GM12872 (cell line): ENCODE measurements at regions not wholly inside any gene's neighbourhood (a gene's known extent, or its start where the extent isn't known, plus 50 kb on each side); places are given as distances from the start of the nearest gene placed in this dataset.

ENCODE experiments used
- CTCF ChIP-seq: IDR thresholded peaks from 3 replicates; pipeline ENCODE4 v1.5.1; 2011; ENCODE audit warnings: low read depth, mild to moderate bottlenecking, low read length, moderate library complexity; ENCODE audit not compliant: insufficient read depth

GRCh38 chr2:118310681-118311429 lies 222.6 kb downstream of the INSIG2 start:
- no peak for TF ChIP-seq CTCF

GRCh38 chr2:118309946-118310680 lies 221.8 kb downstream of the INSIG2 start:
- no peak for TF ChIP-seq CTCF

GRCh38 chr2:118309257-118309945 lies 221.1 kb downstream of the INSIG2 start:
- TF ChIP-seq CTCF: no peak

- no peak for TF ChIP-seq CTCF
These were observed 219.6 kb downstream of the INSIG2 start for GRCh38 chr2:118307864-118308263.

- no peak for TF ChIP-seq CTCF
These were observed 213.0 kb downstream of the INSIG2 start for GRCh38 chr2:118301248-118301647.

GRCh38 chr2:118300832-118301231 lies 212.6 kb downstream of the INSIG2 start:
- no peak for TF ChIP-seq CTCF

GRCh38 chr2:118296663-118297062 lies 208.4 kb downstream of the INSIG2 start:
- TF ChIP-seq CTCF: no peak
